ENCODE measurements at regions not wholly inside any gene's neighbourhood (a gene's known extent, or its start where the extent isn't known, plus 50 kb on each side); places are given as distances from the start of the nearest gene placed in this dataset.
"Not testable (repeated sequence)": the region's sequence is repeated elsewhere in the genome, so short reads cannot be mapped to it uniquely, and the experiment has no call there.

DNA sequence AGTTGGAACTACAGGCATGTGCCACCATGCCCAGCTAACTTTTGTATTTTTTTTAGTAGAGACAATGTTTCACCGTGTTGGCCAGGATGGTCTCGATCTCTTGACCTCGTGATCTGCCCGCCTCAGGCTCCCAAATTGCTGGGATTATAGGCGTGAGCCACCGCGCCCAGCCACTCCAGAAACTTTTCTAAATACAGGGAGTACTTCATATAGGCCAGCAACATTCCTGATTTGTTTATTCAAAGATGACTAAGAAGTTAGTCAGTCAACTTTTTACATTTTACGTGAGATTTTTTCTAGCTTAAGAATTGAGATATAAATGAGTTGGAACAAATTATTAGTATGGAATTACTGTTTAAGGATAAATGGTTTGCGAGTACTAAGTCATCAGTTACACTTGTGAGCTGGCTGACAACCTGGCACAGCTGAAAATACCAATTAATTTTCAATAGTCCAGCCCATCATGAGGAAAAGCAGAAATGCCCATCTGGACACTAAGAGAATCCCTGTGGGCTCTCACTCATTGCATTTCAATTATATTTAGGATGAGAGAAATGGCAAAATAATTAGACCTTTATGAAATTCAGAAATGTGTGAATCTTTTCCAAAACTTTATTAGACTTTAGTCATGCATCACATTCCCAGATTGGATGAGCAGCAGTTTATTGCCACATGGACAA lies 430.8 kb upstream of the SPATA31A3 start:
- not testable (repeated sequence) for DNase-seq (ENCODE audit: low read depth)

DNA sequence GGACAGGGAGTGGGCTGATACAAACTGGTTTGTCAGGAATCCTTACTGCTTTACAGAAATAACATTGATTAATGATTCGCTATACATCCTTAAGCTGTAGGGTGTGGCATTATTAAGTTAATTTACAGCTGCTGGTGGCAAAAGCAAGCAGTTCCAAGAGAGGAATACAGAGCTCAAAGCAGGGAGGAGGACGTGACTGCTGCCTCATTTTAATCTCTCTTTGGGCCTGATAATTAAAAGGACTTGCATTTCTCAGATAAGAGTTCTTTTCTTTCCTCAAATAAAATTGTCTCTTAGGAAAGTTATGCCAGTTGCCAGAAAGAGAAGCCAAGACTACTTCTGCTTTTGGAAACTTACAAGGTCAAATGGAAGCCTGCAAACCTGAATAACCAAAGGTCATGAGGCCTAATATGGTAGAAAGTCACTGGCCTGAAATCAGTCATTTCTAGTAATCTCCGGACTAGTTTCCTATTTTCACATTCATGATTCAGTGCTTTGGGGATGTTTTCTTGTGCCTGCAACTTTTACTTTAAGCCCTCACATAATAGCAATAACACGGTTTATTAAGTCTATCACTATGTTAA lies 426.2 kb upstream of the SPATA31A3 start:
- DNase-seq (ENCODE audit: low read depth), result not testable (repeated sequence)

DNA sequence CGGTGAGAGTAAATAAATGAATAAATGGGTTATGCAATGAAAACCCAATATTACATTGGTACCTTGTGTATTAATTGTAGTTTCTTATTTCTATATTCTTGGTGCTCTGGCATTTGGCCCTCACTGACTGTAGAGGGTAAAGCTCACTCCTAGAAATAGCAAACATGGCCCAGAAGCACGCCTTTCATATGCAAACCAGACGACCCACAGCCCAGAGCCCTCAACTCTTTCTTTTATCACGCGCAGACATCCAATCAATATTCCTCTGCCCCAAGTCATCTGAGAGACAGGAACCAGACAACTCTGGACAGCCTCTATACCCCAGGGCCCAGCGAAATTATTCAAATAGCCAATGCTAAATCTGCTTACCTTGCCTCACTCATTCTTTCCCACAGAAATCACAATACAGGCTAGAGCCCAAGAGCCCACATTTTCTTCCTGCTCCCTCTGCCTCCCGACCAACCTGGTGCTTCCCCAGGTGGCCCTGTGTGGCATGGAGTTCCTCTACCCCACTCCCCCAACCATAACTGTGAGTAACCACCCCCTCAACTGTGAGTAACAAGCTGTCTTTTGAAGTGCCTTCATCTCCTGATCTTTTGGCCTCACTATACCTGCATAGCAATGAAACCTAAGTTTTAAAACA lies 425.1 kb upstream of the SPATA31A3 start:
- DNase-seq (ENCODE audit: low read depth), result not testable (repeated sequence)

DNA sequence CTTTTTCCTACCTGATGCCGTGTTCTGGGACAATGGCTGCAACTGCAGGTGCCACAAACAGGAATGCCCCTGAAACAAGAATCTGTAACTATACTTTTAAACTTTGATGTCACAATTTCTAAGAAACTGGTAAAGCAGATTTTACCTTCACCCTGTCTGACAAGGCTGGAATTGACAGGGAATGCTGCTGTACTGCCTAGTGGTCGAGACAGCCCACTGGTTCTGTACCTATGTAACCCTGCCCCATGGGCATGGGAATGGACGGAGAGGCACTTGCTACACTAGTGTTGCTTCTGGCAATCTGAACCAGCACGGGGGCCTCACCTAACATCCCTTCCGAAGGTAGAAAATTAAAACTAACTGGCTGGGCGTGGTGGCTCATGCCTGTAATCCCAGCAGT lies 424.3 kb upstream of the SPATA31A3 start:
- not testable (repeated sequence) for DNase-seq (ENCODE audit: low read depth)

DNA sequence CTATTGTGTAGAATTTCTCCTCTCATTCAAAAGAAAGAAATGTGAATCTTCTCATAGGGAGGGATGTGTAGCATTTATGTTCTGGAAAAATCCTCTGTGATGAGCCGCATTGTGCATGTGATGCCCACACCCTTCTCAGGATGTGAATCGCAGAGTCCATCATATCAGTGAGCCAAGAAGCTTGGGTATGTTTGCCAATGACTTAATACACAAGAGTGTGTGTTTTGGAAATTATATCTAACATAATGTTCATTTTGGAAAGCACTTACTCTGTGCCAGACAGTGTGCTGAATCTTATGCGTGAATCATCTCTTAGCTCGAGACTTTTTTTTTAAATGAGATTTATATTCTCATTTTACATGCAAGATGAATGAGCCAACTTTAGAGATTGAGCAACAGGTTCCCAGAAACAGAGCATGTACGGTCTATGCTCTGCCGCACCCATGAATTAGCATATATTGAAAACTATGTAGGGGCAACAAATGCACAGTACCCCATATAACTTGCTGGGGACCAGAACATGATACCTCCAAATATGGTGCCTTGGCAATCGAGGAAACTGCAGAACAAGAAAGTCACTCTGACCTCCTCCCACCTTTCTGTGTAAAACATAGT lies 418.4 kb upstream of the SPATA31A3 start:
- DNase-seq (ENCODE audit: low read depth), result not testable (repeated sequence)

- not testable (repeated sequence) for DNase-seq (ENCODE audit: low read depth)
These were observed 411.4 kb upstream of the SPATA31A3 start for GRCh38 chr9:67403739-67404138.

GRCh38 chr9:67397731-67398130 lies 405.4 kb upstream of the SPATA31A3 start:
- not testable (repeated sequence) for DNase-seq (ENCODE audit: low read depth)

GRCh38 chr9:67394782-67395181 lies 402.4 kb upstream of the SPATA31A3 start:
- not testable (repeated sequence) for DNase-seq (ENCODE audit: low read depth)

GRCh38 chr9:67394038-67394437 lies 401.7 kb upstream of the SPATA31A3 start:
- not testable (repeated sequence) for DNase-seq (ENCODE audit: low read depth)

DNA sequence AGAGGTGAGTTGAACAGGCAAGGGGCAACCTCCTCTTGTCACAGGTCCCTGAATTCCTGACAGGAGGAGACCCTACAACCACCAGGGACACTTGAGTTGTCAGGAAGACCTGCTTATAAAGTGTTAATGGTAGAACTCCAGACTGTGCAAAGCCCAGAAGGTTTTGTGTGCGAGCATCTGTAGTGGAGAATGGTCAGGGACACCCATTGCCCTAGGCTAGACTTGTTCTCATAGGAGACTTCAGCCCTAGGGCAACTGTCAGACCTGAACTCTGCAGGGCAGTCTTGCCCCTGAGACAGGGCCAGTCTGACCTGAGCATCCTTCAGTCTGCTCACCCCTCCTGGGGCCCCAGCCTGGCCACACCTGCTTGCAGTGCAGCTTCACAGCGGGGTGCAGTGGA lies 377.3 kb upstream of the SPATA31A3 start:
- DNase-seq (ENCODE audit: low read depth), result not testable (repeated sequence)

DNA sequence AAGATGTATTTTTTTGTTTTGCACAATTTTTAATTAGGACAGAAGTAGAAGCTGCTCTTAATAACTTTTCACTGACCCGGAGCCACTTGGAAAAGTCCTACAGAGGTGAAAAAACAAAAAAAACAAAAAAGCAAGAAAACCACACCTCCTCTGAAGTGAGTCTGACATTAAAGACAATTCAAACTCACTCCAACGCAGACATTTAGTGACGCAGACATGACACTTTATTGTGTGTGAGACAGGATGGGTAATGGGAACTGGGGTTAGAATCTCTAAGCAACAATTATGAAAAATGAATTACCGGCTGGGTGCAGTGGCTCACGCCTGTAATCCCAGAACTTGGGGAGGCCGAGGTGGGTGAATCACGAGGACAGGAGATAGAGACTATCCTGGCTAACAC lies 370.0 kb upstream of the SPATA31A3 start:
- DNase-seq (ENCODE audit: low read depth), result not testable (repeated sequence)

DNA sequence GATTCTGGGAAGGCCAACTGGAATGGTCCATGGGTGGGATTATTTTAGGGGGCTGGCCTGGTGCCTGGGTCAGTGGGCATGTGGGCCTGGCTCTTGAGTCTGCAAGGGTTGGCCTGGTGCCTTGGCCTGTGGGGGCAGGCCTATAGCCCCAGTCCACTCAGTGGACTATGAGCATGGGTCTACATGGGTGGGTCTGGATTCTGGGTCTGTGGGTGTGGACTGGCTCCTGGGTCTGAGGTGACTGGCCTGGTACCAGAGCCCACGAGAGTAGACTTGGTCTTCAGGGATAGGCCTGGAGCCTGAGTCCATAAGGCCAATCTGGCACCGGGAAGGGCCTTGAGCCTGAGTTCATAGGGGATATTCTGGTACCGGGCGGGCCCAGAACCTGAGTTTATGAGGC lies 361.6 kb upstream of the SPATA31A3 start:
- not testable (repeated sequence) for DNase-seq (ENCODE audit: low read depth)

GRCh38 chr9:67349424-67349759 lies 357.0 kb upstream of the SPATA31A3 start:
- DNase-seq (ENCODE audit: low read depth), result not testable (repeated sequence)

DNA sequence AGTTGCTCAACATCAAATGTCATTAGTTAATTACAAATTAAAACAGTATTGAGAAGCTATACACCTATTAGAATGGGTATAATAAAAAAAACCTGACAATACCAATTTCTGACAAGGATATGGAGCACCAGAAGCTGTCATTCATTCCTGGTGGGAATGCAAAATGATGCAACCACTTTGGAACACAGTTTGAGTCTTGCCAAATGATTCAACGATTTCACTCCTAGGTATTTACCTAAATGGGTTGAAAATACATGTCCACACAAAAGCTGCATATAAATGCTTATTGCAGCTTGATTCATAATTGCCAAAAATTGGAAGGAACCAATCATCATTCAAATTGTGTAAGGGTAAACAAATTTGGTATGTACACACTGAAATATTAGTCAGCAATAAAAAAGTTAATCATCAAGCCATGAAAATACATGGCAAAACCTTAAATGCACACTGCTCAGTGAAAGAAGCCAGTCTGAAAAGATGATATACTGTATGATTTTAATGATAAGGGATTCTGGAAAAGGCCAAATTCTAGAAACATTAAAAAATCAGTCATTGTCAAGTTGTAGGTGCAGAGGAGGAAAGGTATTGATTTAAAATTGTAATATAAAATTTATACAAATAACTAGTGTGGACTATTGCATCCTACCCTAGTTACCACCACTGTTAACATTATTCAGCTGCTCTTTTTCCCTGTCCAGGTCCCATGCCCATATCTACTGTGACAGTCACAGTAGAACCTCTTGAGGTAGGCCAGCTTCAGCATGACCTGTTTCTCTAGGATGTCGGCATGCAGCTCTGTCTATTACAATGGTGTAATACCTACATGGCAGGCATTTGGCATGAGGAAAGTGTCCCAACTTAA lies 356.4 kb upstream of the SPATA31A3 start:
- DNase-seq (ENCODE audit: low read depth), result not testable (repeated sequence)

- not testable (repeated sequence) for DNase-seq (ENCODE audit: low read depth)
These were observed 355.7 kb upstream of the SPATA31A3 start for GRCh38 chr9:67348094-67348493.

- DNase-seq (ENCODE audit: low read depth), result not testable (repeated sequence)
These were observed 346.9 kb upstream of the SPATA31A3 start for GRCh38 chr9:67339216-67339615.

- DNase-seq (ENCODE audit: low read depth), result not testable (repeated sequence)
These were observed 345.9 kb upstream of the SPATA31A3 start for GRCh38 chr9:67338201-67338600.

GRCh38 chr9:67334727-67335572 lies 342.6 kb upstream of the SPATA31A3 start:
- DNase-seq (ENCODE audit: low read depth), result not testable (repeated sequence)

DNA sequence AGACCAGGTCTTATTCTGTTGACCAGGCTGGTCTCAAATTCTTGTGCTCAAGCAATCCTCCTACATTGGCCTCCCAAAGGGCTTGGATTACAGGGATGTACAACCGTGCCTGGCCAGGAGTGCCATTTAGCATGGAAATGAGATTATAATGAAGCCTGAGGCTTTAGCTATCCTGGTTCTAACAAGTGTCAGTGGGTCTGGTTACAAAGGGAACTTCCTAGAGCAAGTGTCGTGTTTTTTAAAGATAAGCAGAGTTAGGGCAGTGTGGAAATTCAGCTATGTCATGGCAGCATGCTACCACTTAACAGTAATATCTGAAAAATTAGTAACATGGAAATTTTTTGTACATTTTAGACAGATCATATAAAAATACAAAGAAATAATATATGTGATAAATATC lies 339.3 kb upstream of the SPATA31A3 start:
- not testable (repeated sequence) for DNase-seq (ENCODE audit: low read depth)

DNA sequence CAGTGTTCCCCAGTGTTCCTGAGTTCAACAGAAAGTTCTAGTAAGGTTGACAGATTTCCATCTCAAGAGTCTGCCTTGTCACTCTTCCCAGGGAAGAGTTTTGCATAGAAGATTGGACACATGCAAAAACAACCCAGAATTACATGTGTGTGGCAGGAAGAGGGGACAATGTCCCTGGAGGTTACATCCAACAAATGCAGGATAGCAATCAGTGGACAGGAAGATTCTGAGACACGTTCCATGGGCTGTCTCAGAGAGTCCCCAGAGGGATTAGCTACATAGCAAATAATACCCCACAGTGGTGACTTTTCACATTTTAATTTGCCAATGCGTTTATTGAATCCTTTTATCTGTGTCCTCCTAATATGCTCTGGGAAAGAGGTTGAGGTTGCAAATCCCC lies 321.1 kb upstream of the SPATA31A3 start:
- DNase-seq (ENCODE audit: low read depth), result not testable (repeated sequence)

DNA sequence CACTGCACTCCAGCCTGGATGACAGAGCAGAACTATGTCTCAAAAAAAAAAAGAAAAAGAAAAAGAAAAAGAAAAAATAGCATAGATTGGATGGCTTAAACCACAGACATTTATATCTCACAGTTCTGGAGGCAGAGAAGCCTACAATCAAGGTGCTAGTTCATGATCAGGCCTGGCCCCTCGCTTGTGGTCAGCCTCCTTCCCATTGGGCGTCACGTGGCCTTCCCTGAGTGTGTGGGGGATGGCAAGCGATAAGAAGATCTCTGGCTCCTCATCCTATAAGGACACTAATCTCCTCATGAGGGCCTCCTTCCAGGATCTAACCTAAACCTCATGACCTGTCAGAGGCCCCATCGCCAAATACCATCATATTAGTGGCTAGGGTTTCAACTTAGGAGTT lies 320.2 kb upstream of the SPATA31A3 start:
- DNase-seq (ENCODE audit: low read depth), result not testable (repeated sequence)

All from stimulated activated CD8-positive, alpha-beta memory T cell treated with anti-CD3 and anti-CD28 coated beads, Interleukin-7, amount 100 ng/mL, for 24 hours (primary cell).